ENCODE measurements at regions not wholly inside any gene's neighbourhood (a gene's known extent, or its start where the extent isn't known, plus 50 kb on each side); places are given as distances from the start of the nearest gene placed in this dataset.

DNA sequence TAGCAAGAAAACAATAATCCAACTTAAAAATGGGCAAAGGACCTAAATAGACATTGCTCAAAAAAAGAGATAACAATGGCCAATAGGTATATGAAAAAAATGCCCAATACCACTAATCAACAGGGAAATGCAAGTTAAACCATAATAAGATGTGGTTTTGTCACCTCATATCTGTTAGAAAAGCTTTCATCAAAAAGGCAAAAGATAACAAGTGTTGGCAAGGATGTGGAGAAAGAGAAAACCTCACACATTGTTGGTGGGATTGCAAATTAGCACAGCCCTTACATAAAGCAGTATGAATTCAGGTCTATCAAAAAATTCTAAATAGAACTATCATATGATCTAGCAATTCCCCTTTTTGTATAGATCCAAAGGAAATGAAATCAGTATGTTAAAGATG lies 387.2 kb upstream of the DUSP10 start:
- DNase-seq (ENCODE audit: low spot score in 2 of 2), result no peak
- no peak for TF ChIP-seq POLR2A (IDR thresholded peaks at IDR 0.05)
- TF ChIP-seq, protein P1, sequence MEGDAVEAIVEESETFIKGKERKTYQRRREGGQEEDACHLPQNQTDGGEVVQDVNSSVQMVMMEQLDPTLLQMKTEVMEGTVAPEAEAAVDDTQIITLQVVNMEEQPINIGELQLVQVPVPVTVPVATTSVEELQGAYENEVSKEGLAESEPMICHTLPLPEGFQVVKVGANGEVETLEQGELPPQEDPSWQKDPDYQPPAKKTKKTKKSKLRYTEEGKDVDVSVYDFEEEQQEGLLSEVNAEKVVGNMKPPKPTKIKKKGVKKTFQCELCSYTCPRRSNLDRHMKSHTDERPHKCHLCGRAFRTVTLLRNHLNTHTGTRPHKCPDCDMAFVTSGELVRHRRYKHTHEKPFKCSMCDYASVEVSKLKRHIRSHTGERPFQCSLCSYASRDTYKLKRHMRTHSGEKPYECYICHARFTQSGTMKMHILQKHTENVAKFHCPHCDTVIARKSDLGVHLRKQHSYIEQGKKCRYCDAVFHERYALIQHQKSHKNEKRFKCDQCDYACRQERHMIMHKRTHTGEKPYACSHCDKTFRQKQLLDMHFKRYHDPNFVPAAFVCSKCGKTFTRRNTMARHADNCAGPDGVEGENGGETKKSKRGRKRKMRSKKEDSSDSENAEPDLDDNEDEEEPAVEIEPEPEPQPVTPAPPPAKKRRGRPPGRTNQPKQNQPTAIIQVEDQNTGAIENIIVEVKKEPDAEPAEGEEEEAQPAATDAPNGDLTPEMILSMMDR (IDR thresholded peaks at IDR 0.05), result no peak
- H3K4me3 ChIP-seq (ENCODE audit: low read depth, poor library complexity, severe bottlenecking), result no peak overlapping the region
- intact Hi-C loops (cut with DNase I; ENCODE audit: low total_unique reads), result no loop called here

DNA sequence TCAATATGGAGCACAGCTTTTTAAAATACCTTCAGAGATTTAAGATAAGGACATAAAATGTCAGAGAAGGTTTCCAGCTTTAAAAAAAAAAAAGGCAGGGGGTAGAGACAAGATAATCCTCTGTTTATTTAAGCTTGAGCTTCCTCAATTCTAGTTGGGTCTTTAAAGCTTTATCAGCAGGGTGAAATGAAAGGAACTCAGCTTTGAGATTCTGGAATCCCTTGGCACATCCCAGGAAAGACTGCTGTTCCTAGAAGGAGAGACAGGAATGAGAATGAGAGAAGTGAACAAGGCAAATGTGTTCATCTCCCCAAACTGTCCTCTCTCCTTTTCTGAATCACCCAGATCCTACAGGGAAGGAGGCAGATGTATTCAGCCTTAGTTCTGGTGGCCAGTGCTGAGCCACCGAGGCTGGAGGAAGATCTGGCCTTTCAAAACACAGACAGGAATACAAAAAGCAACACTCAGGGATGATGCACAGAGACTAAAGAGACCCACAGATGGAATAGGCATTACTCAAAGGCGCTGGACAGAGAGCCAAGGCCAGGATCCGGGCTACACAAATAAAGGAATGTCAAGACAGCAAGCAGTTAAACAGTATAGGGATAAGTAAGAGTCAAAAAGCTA lies 385.8 kb upstream of the DUSP10 start:
- intact Hi-C loops (cut with DNase I; ENCODE audit: low total_unique reads), result no loop called here

DNA sequence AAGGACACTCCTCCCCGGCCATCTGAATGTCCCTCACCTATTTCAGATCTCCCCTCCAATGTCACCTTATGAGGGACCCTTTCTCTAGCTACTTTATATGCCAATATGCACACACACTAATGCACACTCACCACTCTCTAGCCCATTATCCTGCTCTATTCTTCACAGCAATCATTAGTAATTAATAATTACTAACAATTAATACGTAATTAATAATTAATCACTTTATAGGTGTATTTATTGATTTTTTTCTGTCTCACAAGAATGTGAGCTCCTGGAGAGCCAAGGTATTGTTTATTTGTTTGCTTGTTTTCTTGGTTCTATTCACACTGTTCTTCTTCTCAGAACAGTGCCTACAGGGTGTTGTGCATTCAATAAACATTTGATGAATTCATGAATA lies 385.2 kb upstream of the DUSP10 start:
- TF ChIP-seq, protein P1 (IDR thresholded peaks at IDR 0.05), result no peak
- TF ChIP-seq POLR2A (IDR thresholded peaks at IDR 0.05), result no peak
- WGBS, 2 donors, result 89 to 92% methylated on average over 2 of the region's 2 CpGs
- no peak for DNase-seq (ENCODE audit: low spot score in 2 of 2)
- H3K4me3 ChIP-seq (ENCODE audit: low read depth, poor library complexity, severe bottlenecking), result no peak overlapping the region
- intact Hi-C loops (cut with DNase I; ENCODE audit: low total_unique reads), result no loop called here

More for the DNA sequence above, 385.8 kb upstream of the DUSP10 start:
- TF ChIP-seq, protein P1 (IDR thresholded peaks at IDR 0.05), result no peak
- TF ChIP-seq POLR2A (IDR thresholded peaks at IDR 0.05), result no peak
- DNase-seq (ENCODE audit: low spot score in 2 of 2), result no peak
- WGBS, 2 donors, result 87 to 89% methylated on average over 3 of the region's 3 CpGs
- no peak overlapping the region for H3K4me3 ChIP-seq (ENCODE audit: low read depth, poor library complexity, severe bottlenecking)

DNA sequence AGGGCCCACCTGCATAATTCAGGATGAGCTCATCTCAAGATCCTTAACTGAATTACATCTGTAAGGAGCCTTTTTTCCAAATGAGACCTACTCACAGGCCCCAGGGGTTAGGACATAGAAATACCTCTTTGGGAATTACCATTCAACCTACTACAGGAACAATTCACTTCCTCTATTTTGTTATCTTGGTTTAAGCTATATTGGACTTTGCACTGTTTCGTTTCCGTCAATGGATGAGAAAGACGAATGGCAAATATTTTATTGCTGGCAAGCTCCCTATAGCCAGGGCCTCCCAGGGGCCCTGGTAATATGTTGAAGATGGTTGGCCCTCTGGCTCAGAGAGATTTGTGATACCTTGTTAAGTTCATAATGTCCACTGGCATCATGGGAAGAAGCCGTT lies 384.2 kb upstream of the DUSP10 start:
- DNase-seq (ENCODE audit: low spot score in 2 of 2), result no peak
- WGBS, 2 donors, result 91 to 92% methylated on average over 4 of the region's 4 CpGs
- intact Hi-C loops (cut with DNase I; ENCODE audit: low total_unique reads), result no loop called here
- TF ChIP-seq, protein P1 (IDR thresholded peaks at IDR 0.05), result no peak
- no peak for TF ChIP-seq POLR2A (IDR thresholded peaks at IDR 0.05)
- H3K4me3 ChIP-seq (ENCODE audit: low read depth, poor library complexity, severe bottlenecking), result no peak overlapping the region

DNA sequence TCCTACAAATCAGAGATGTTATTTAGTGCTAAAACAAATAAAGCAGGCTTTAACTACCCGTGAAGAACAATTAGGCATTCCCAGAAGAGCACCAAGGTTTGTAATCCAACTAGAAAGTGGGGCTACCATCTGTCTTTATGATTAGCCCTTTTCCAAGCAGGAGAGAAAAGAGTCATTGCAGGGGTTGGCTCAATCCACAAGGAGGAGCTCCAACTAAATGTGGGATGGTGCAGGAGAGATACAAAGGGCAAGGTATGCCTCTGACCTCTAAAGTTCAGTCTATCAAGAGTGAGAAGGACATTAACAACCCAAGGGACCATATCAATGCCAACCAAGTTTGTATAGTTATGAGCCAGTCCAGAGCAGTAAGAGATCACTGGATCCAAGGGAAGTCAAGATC lies 382.7 kb upstream of the DUSP10 start:
- TF ChIP-seq, protein P1 (IDR thresholded peaks at IDR 0.05), result no peak
- TF ChIP-seq POLR2A (IDR thresholded peaks at IDR 0.05), result no peak
- no peak overlapping the region for H3K4me3 ChIP-seq (ENCODE audit: low read depth, poor library complexity, severe bottlenecking)
- no peak for DNase-seq (ENCODE audit: low spot score in 2 of 2)
- intact Hi-C loops (cut with DNase I; ENCODE audit: low total_unique reads), result no loop called here
- WGBS, 2 donors, result 63 to 75% methylated on average over 1 of the region's 1 CpG

DNA sequence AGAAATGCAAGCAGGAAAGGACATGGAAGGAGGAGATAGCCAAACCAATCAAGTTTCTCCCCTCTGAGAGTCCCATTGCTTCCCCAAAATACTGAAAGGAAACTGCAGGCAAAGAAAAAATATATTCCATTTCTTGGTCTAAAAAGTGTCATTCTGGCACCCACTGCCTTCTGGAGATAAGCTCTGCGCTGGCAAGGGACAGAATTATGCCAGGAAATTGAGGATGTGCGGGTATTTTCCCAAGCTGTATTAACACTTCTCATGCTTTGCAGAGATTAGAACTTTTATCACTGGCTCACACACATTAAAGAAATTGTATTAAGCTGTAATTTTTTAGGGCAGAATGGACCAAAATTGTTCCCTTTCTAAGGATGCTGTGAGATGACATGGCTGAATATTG lies 381.2 kb upstream of the DUSP10 start:
- intact Hi-C loops (cut with DNase I; ENCODE audit: low total_unique reads), result no loop called here
- DNase-seq (ENCODE audit: low spot score in 2 of 2), result no peak
- 77 to 82% methylated on average over 2 of the region's 2 CpGs for WGBS, 2 donors
- H3K4me3 ChIP-seq (ENCODE audit: low read depth, poor library complexity, severe bottlenecking), result no peak overlapping the region
- TF ChIP-seq, protein P1 (IDR thresholded peaks at IDR 0.05), result no peak
- no peak for TF ChIP-seq POLR2A (IDR thresholded peaks at IDR 0.05)
